Activated CD4-positive, CD25-positive, alpha-beta regulatory T cell (primary cell): ENCODE measurements at regions not wholly inside any gene's neighbourhood (a gene's known extent, or its start where the extent isn't known, plus 50 kb on each side); places are given as distances from the start of the nearest gene placed in this dataset.
"Not testable (repeated sequence)": the region's sequence is repeated elsewhere in the genome, so short reads cannot be mapped to it uniquely, and the experiment has no call there.

Source experiments
- DNase-seq, 4 experiments: peaks; one replicate each; lab custom pipeline; 2025; lab: John Stamatoyannopoulos, UW

- DNase-seq = no peak
These were observed 54.4 kb upstream of the IQCM start for GRCh38 chr4:149870008-149870407.

- DNase-seq = no peak
These were observed 66.1 kb upstream of the IQCM start for GRCh38 chr4:149881744-149882143.

GRCh38 chr4:149882251-149882650, 66.6 kb upstream of the IQCM start:
- no peak for DNase-seq

GRCh38 chr4:149884046-149884445, 68.4 kb upstream of the IQCM start:
- DNase-seq = no peak

- no peak for DNase-seq
These were observed 69.0 kb upstream of the IQCM start for GRCh38 chr4:149884529-149885181.

- DNase-seq = no peak
These were observed 70.3 kb upstream of the IQCM start for GRCh38 chr4:149885896-149886295.

GRCh38 chr4:149886786-149887490, 71.3 kb upstream of the IQCM start:
- no peak for DNase-seq

GRCh38 chr4:149889991-149890390, 74.3 kb upstream of the IQCM start:
- DNase-seq = no peak

- DNase-seq = no peak
These were observed 74.9 kb upstream of the IQCM start for GRCh38 chr4:149890531-149890930.

GRCh38 chr4:149891426-149891825, 75.8 kb upstream of the IQCM start:
- DNase-seq = no peak

GRCh38 chr4:149896432-149896831, 80.8 kb upstream of the IQCM start:
- DNase-seq = no peak

- DNase-seq = no peak
These were observed 82.1 kb upstream of the IQCM start for GRCh38 chr4:149897783-149898182.

- no peak for DNase-seq
These were observed 85.5 kb upstream of the IQCM start for GRCh38 chr4:149901128-149901527.

- no peak for DNase-seq
These were observed 86.6 kb upstream of the IQCM start for GRCh38 chr4:149902242-149902641.

GRCh38 chr4:149910177-149910576, 94.5 kb upstream of the IQCM start:
- no peak for DNase-seq

- no peak for DNase-seq
These were observed 95.1 kb upstream of the IQCM start for GRCh38 chr4:149910604-149911350.

GRCh38 chr4:149911354-149911753, 95.7 kb upstream of the IQCM start:
- DNase-seq = no peak

- DNase-seq = no peak
These were observed 96.4 kb upstream of the IQCM start for GRCh38 chr4:149912000-149912399.

- no peak for DNase-seq
These were observed 98.8 kb upstream of the IQCM start for GRCh38 chr4:149914119-149915115.

GRCh38 chr4:149915735-149916134, 100.1 kb upstream of the IQCM start:
- not testable (repeated sequence) for DNase-seq

- no peak for DNase-seq
These were observed 108.1 kb upstream of the IQCM start for GRCh38 chr4:149923736-149924135.

- DNase-seq = no peak
These were observed 111.9 kb upstream of the IQCM start for GRCh38 chr4:149927514-149927913.
